Body of pancreas (tissue), 4 donors: ENCODE measurements at regions not wholly inside any gene's neighbourhood (a gene's known extent, or its start where the extent isn't known, plus 50 kb on each side); places are given as distances from the start of the nearest gene placed in this dataset.

Experiments used
- ATAC-seq: fragments of 150-250 bp; one replicate; pipeline ENCODE4 v1.9.1; 2016
- DNase-seq, 4 donors: peaks; one replicate each; pipeline ENCODE4 v3.0.0-alpha.2; 2019
- H3K27ac ChIP-seq, 4 donors: fragments of 200-600 bp; sonication (generic); 1 replicate in 3 of 4; 2 replicates in 1 of 4; pipeline versions ENCODE4 v1.5.1 to v1.6.1; 2016 to 2019; ENCODE audit warnings: mild to moderate bottlenecking in 1 of 4, mixed read lengths in 1 of 4, moderate library complexity in 1 of 4
- H3K27me3 ChIP-seq, 2 donors: fragments of 200-600 bp; sonication (generic); one replicate each; pipeline ENCODE4 v1.6.0; 2016; ENCODE audit warnings: mild to moderate bottlenecking in 1 of 2
- H3K36me3 ChIP-seq, 2 donors: fragments of 200-600 bp; sonication (generic); replicated peaks in 1 of 2; 2 replicates each; pipeline ENCODE4 v1.5.1; 2016; ENCODE audit warnings: low read depth in 2 of 2; ENCODE audit not compliant: insufficient read depth in 1 of 2
- H3K4me1 ChIP-seq: fragments of 200-600 bp; sonication (generic); one replicate; pipeline ENCODE4 v1.6.0; 2016
- H3K4me3 ChIP-seq, 2 donors: fragments of 200-600 bp; sonication (generic); 1 replicate in 1 of 2; 2 replicates in 1 of 2; pipeline ENCODE4 v1.5.1; 2016 to 2019
- H3K9me3 ChIP-seq, 3 donors: fragments of 200-600 bp; sonication (generic); 1 replicate in 2 of 3; 2 replicates in 1 of 3; pipeline ENCODE4 v1.5.1; 2016
- CTCF ChIP-seq, 7 experiments: fragments of 450-650 bp in 4 of 7; fragments of 200-600 bp in 3 of 7; sonication (generic) in 3 of 7; IDR thresholded peaks; one replicate each; pipeline ENCODE4 v1.5.1; 2016 to 2019; ENCODE audit warnings: antibody characterized with exemption in 7 of 7
- POLR2A ChIP-seq, 3 donors: fragments of 450-650 bp; IDR thresholded peaks; one replicate each; pipeline ENCODE4 v1.6.1; 2016; ENCODE audit warnings: antibody characterized with exemption in 3 of 3, mild to moderate bottlenecking in 2 of 3
- WGBS, 2 donors: methylation state at CpG; one replicate each; pipeline ENCODE4 v1.1.5; 2017; 5-methylcytosine and 5-hydroxymethylcytosine counted together
- intact Hi-C: fragments of 100-400 bp; cut with DNase I; formaldehyde crosslinking; loops from one replicate; pipeline ENCODE4 v1.15.1; 2023

- no peaks in the 10 kb centered on the region for H3K4me1 ChIP-seq
- TF ChIP-seq POLR2A (IDR thresholded peaks at IDR 0.05): no peak
- no peak for TF ChIP-seq CTCF (IDR thresholded peaks at IDR 0.05)
- no peaks in the 10 kb centered on the region for H3K27me3 ChIP-seq
- H3K9me3 ChIP-seq: no peaks in the 10 kb centered on the region
- intact Hi-C loops: no loop called here
- no peak overlapping the region for H3K27ac ChIP-seq
- ATAC-seq: no peak
- H3K36me3 ChIP-seq: no peaks in the 10 kb centered on the region
- no peak overlapping the region for H3K4me3 ChIP-seq
- no peak for DNase-seq
- 79 to 82% methylated on average over 2 of the region's 2 CpGs for WGBS, 2 donors
These were observed 162.9 kb upstream of the FTMT start for GRCh38 chr5:121688781-121689180.

- ATAC-seq: no peak
- H3K4me3 ChIP-seq: no peak overlapping the region
- H3K4me1 ChIP-seq: no peaks in the 10 kb centered on the region
- no peak for TF ChIP-seq POLR2A (IDR thresholded peaks at IDR 0.05)
- TF ChIP-seq CTCF (IDR thresholded peaks at IDR 0.05): no peak
- H3K9me3 ChIP-seq: no peaks in the 10 kb centered on the region
- no peaks in the 10 kb centered on the region for H3K36me3 ChIP-seq
- no peak overlapping the region for H3K27ac ChIP-seq
- intact Hi-C loops: no loop called here
- H3K27me3 ChIP-seq: no peaks in the 10 kb centered on the region
- peak in 1 of 4 donors; percentile 14 for DNase-seq
These were observed 160.2 kb upstream of the FTMT start for GRCh38 chr5:121691478-121691877.

- no peak for DNase-seq
- Histone ChIP-seq H3K27ac (no peak overlapping the region), H3K9me3 (no peaks in the 10 kb centered on the region), H3K27me3 (no peaks in the 10 kb centered on the region), H3K36me3 (no peaks in the 10 kb centered on the region), H3K4me1 (no peaks in the 10 kb centered on the region), H3K4me3 (no peak overlapping the region)
- intact Hi-C loops: no loop called here
- 30 to 53% methylated on average over 2 of the region's 2 CpGs for WGBS, 2 donors
- TF ChIP-seq POLR2A (IDR thresholded peaks at IDR 0.05): no peak
- no peak for TF ChIP-seq CTCF (IDR thresholded peaks at IDR 0.05)
- ATAC-seq: no peak
These were observed 159.5 kb upstream of the FTMT start for GRCh38 chr5:121692158-121692557.

GRCh38 chr5:121693864-121694263 is 157.8 kb upstream of the FTMT start:
- H3K4me3 ChIP-seq: no peak overlapping the region
- 56 to 62% methylated on average over 1 of the region's 1 CpG for WGBS, 2 donors
- no peaks in the 10 kb centered on the region for H3K9me3 ChIP-seq
- no peak for TF ChIP-seq POLR2A (IDR thresholded peaks at IDR 0.05)
- no peak for TF ChIP-seq CTCF (IDR thresholded peaks at IDR 0.05)
- ATAC-seq (no peak), DNase-seq (no peak)
- intact Hi-C loops: no loop called here
- no peak overlapping the region for H3K27ac ChIP-seq
- no peaks in the 10 kb centered on the region for H3K4me1 ChIP-seq
- H3K36me3 ChIP-seq: no peaks in the 10 kb centered on the region
- H3K27me3 ChIP-seq: no peaks in the 10 kb centered on the region

GRCh38 chr5:121695307-121695706 is 156.4 kb upstream of the FTMT start:
- no peaks in the 10 kb centered on the region for H3K36me3 ChIP-seq
- intact Hi-C loops: no loop called here
- ATAC-seq: no peak

More at GRCh38 chr5:121695307-121695706, 156.4 kb upstream of the FTMT start:
- no peaks in the 10 kb centered on the region for H3K27me3 ChIP-seq
- H3K4me3 ChIP-seq: no peak overlapping the region
- H3K9me3 ChIP-seq: no peaks in the 10 kb centered on the region
- no peak for TF ChIP-seq POLR2A (IDR thresholded peaks at IDR 0.05)
- no peak overlapping the region for H3K27ac ChIP-seq
- no peaks in the 10 kb centered on the region for H3K4me1 ChIP-seq
- WGBS, 2 donors: 41% methylated on average over 2 of the region's 2 CpGs
- no peak for DNase-seq
